ENCODE measurements at regions not wholly inside any gene's neighbourhood (a gene's known extent, or its start where the extent isn't known, plus 50 kb on each side); places are given as distances from the start of the nearest gene placed in this dataset.
"Not testable (repeated sequence)": the region's sequence is repeated elsewhere in the genome, so short reads cannot be mapped to it uniquely, and the experiment has no call there.

- no peak for DNase-seq (ENCODE audit: low spot score)
These were observed 67.5 kb downstream of the UNCX start for GRCh38 chr7:1300206-1300605.

- no peak for DNase-seq (ENCODE audit: low spot score)
These were observed 68.0 kb downstream of the UNCX start for GRCh38 chr7:1300636-1301035.

- DNase-seq (ENCODE audit: low spot score), result no peak
These were observed 68.6 kb downstream of the UNCX start for GRCh38 chr7:1301054-1301881.

GRCh38 chr7:1301882-1302251 lies 69.2 kb downstream of the UNCX start:
- DNase-seq (ENCODE audit: low spot score), result no peak

DNA sequence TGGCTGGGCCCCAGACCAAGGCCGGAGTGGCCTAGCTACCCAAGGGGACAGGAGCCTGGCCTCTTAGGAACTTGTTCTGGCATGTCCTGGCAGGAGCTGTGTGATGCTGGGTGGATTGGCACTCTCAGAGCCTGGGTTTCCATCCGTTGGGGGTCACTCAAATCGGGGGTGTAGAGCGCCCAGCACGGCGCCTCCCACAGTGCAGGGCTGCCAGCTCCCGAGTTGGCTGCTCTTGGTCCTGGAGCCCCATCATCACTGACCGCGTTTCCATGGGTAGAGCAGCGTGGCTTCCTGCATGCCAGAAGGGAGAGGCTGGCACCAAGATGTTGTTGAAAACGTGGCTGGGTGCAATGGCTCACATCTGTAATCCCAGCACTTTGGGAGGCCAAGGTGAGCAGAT lies 70.3 kb downstream of the UNCX start:
- no peak for DNase-seq (ENCODE audit: low spot score)

DNA sequence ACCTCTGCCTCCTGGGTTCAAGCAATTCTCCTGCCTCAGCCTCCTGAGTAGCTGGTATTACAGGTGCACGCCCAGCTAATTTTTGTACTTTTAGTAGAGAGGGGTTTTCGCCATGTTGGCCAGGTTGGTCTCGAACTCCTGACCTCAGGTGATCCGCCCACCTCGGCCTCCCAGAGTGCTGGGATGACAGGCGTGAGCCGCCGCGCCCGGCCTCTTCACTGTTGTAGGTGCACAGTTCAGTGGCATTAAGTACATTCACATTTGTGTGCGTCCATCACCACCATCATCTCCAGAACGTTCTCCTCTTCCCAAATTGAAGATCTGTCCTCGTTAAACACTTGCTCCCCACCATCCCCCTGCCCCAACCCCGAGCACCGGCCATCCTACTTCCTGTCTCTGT lies 71.3 kb downstream of the UNCX start:
- DNase-seq (ENCODE audit: low spot score), result not testable (repeated sequence)

GRCh38 chr7:1305873-1306272 lies 73.2 kb downstream of the UNCX start:
- DNase-seq (ENCODE audit: low spot score), result no peak

GRCh38 chr7:1307828-1308227 lies 75.2 kb downstream of the UNCX start:
- DNase-seq (ENCODE audit: low spot score), result no peak

GRCh38 chr7:1309290-1309689 lies 76.6 kb downstream of the UNCX start:
- no peak for DNase-seq (ENCODE audit: low spot score)

GRCh38 chr7:1309996-1310395 lies 77.3 kb downstream of the UNCX start:
- no peak for DNase-seq (ENCODE audit: low spot score)

DNA sequence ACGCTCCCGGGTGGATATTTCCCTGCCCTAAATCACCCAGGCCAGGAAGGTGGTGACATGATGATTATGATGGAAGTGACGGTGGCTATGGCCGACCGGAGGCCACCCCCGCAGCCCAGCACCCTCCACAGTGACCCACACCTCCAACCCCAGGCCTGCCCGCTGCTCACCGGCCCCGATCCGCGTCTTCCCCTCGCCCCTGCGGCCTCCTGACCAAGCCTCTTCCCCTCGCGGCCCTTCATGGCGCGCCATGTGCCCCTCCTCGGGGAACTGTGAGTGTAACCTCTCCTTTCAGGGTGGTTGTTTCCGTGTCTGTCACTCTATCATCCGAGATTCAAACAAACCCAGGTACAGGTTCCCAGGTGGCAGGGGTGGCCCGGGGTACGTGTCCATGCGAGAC lies 78.3 kb downstream of the UNCX start:
- no peak for DNase-seq (ENCODE audit: low spot score)

- no peak for DNase-seq (ENCODE audit: low spot score)
These were observed 78.9 kb downstream of the UNCX start for GRCh38 chr7:1311406-1312135.

DNA sequence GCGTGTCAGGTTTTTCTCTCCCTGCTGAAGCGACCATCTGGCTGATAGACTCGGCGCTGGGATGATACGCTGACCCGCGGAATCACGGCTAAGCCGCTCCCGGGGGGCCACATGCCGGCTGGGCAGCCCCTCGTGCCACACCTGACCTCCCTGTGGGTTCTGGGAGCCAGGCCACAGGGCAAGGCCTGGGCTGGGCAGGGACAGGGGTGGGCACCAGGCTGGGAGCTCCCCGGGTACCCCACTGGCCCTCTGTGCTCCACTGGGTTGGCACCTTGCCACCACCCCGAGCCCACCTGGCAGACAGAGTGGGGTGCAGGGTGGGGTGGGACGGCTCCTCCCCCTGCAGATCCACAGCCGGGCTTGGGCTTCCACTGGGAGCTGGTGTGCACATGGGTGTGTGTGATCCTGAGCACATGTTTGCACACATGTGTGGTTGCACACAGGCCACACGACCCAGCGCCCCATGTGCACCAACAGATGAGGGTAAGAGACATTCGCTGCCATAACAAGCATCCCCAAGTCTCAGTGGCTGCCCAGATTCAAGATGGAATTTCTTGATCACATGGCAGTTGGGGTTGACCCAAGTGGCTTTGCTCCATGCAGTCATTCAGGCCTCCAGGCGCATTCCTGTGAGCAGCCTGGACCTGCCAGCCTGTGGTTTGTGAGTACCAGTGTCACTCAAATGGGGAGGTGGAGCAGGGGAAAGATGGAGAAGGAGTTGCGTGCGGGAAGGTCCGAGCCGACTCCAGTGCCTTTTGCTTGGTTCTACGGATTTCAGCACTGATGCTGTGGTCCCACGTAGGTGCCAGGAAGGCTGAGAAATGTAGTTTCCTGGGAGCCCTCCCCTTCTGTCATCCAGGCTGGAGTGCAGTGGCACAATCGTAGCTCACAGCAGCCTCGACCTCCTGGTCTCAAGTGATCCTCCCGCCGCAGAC lies 79.7 kb downstream of the UNCX start:
- no peak for DNase-seq (ENCODE audit: low spot score)

- DNase-seq (ENCODE audit: low spot score), result no peak
These were observed 80.9 kb downstream of the UNCX start for GRCh38 chr7:1313613-1314012.

GRCh38 chr7:1314021-1314907 lies 81.6 kb downstream of the UNCX start:
- DNase-seq (ENCODE audit: low spot score), result no peak

GRCh38 chr7:1314908-1315450 lies 82.3 kb downstream of the UNCX start:
- DNase-seq (ENCODE audit: low spot score), result no peak

DNA sequence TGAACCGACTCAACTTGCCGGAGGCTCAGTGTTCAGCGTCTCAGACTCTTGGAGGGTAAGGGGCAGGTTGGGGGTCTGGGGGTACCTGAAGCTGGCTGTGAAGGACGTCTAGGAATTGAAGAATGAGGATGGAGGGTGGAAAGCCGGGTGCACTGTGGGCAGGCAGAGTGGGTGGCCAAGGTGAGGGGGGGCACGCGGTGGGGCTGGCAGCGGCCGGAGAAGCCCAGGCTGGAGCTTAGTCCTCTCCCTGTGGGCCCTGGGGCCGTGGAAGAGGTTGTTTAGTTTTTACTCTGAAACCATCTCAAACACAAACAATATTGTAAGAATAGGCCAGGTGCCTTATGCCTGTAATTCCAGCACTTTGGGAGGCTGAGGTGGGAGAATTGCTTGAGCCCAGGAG lies 83.4 kb downstream of the UNCX start:
- DNase-seq (ENCODE audit: low spot score), result no peak

- no peak for DNase-seq (ENCODE audit: low spot score)
These were observed 85.0 kb downstream of the UNCX start for GRCh38 chr7:1317646-1318045.

- no peak for DNase-seq (ENCODE audit: low spot score)
These were observed 85.4 kb downstream of the UNCX start for GRCh38 chr7:1318051-1318450.

GRCh38 chr7:1318661-1319060 lies 86.0 kb downstream of the UNCX start:
- DNase-seq (ENCODE audit: low spot score), result no peak

GRCh38 chr7:1320616-1321240 lies 88.1 kb downstream of the UNCX start:
- DNase-seq (ENCODE audit: low spot score), result no peak

Data from kidney tubule cell (primary cell).